ENCODE measurements at regions not wholly inside any gene's neighbourhood (a gene's known extent, or its start where the extent isn't known, plus 50 kb on each side); places are given as distances from the start of the nearest gene placed in this dataset.
"Not testable (repeated sequence)": the region's sequence is repeated elsewhere in the genome, so short reads cannot be mapped to it uniquely, and the experiment has no call there.

- H3K9me3 ChIP-seq (ENCODE audit: control insufficient read depth in 1 of 2, insufficient read depth in 1 of 2, low read depth in 1 of 2, low read length in 2 of 2); RAD21 ChIA-PET (ENCODE audit: low non-redundant PET in 1 of 2, low total read pairs in 2 of 2, uncharacterized antibody in 2 of 2, unreplicated experiment in 2 of 2); H3K27me3 ChIP-seq (ENCODE audit: insufficient read depth, low read length); ATAC-seq; DNase-seq (ENCODE audit: low read depth, low spot score); H3K36me3 ChIP-seq (ENCODE audit: control insufficient read depth in 1 of 2, insufficient read depth in 2 of 2, low read length in 2 of 2); H3K27ac ChIP-seq (ENCODE audit: low read depth, low read length); H3K4me2 ChIP-seq (ENCODE audit: low read length); H3K4me3 ChIP-seq (replicated peaks in 1 of 2; ENCODE audit: low read depth in 1 of 2, low read length in 2 of 2); intact Hi-C loops (cut with micrococcal nuclease); CTCF ChIA-PET; H2AFZ ChIP-seq (ENCODE audit: low read depth, low read length, poor library complexity, severe bottlenecking); H3K4me1 ChIP-seq (ENCODE audit: control insufficient read depth in 1 of 2, insufficient read depth in 2 of 2, low read length in 2 of 2); H3K79me2 ChIP-seq (ENCODE audit: insufficient read depth, low read length); POLR2A ChIA-PET; H3K9ac ChIP-seq (ENCODE audit: low read length); H4K20me1 ChIP-seq (ENCODE audit: insufficient read depth); BruUV-seq (replicated peaks); H3K9me2 ChIP-seq (ENCODE audit: insufficient read depth): not testable (repeated sequence)
Observed at GRCh38 chr7:76930416-76930815, 101.7 kb downstream of the SPDYE17 start.

DNA sequence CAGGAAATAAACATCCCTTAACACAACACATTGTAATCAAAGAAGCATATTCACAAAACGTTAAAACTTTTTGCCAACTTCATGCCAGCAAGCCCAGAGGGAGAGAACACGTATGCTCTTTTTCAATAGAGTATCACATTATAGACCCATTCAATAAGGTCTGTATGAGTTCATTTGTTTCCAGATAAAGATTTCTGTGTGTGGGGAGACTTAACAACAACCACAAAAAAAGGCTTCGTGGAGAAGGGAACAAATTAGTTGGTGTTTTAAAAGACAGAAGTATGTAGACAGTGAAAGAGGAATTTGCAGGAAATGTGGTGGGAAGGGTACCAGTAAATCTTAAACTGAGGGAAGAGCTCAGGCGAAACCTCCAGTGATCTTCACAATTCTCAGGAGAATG is 103.4 kb downstream of the SPDYE17 start:
- ATAC-seq; H3K36me3 ChIP-seq (ENCODE audit: control insufficient read depth in 1 of 2, insufficient read depth in 2 of 2, low read length in 2 of 2); CTCF ChIA-PET; H3K9me2 ChIP-seq (ENCODE audit: insufficient read depth); H3K4me1 ChIP-seq (ENCODE audit: control insufficient read depth in 1 of 2, insufficient read depth in 2 of 2, low read length in 2 of 2); H3K9ac ChIP-seq (ENCODE audit: low read length); H3K27me3 ChIP-seq (ENCODE audit: insufficient read depth, low read length); H2AFZ ChIP-seq (ENCODE audit: low read depth, low read length, poor library complexity, severe bottlenecking); H3K27ac ChIP-seq (ENCODE audit: low read depth, low read length); H3K79me2 ChIP-seq (ENCODE audit: insufficient read depth, low read length); BruUV-seq (replicated peaks); H4K20me1 ChIP-seq (ENCODE audit: insufficient read depth); intact Hi-C loops (cut with micrococcal nuclease); H3K4me3 ChIP-seq (replicated peaks in 1 of 2; ENCODE audit: low read depth in 1 of 2, low read length in 2 of 2); RAD21 ChIA-PET (ENCODE audit: low non-redundant PET in 1 of 2, low total read pairs in 2 of 2, uncharacterized antibody in 2 of 2, unreplicated experiment in 2 of 2); DNase-seq (ENCODE audit: low read depth, low spot score); H3K4me2 ChIP-seq (ENCODE audit: low read length); H3K9me3 ChIP-seq (ENCODE audit: control insufficient read depth in 1 of 2, insufficient read depth in 1 of 2, low read depth in 1 of 2, low read length in 2 of 2); POLR2A ChIA-PET: not testable (repeated sequence)

GRCh38 chr7:76927741-76928393 is 104.3 kb downstream of the SPDYE17 start:
- H3K36me3 ChIP-seq (ENCODE audit: control insufficient read depth in 1 of 2, insufficient read depth in 2 of 2, low read length in 2 of 2); H3K9me3 ChIP-seq (ENCODE audit: control insufficient read depth in 1 of 2, insufficient read depth in 1 of 2, low read depth in 1 of 2, low read length in 2 of 2); H3K4me1 ChIP-seq (ENCODE audit: control insufficient read depth in 1 of 2, insufficient read depth in 2 of 2, low read length in 2 of 2); H3K27ac ChIP-seq (ENCODE audit: low read depth, low read length); POLR2A ChIA-PET; H3K27me3 ChIP-seq (ENCODE audit: insufficient read depth, low read length); H3K4me2 ChIP-seq (ENCODE audit: low read length); BruUV-seq (replicated peaks); H2AFZ ChIP-seq (ENCODE audit: low read depth, low read length, poor library complexity, severe bottlenecking); ATAC-seq; RAD21 ChIA-PET (ENCODE audit: low non-redundant PET in 1 of 2, low total read pairs in 2 of 2, uncharacterized antibody in 2 of 2, unreplicated experiment in 2 of 2); H4K20me1 ChIP-seq (ENCODE audit: insufficient read depth); H3K79me2 ChIP-seq (ENCODE audit: insufficient read depth, low read length); H3K9me2 ChIP-seq (ENCODE audit: insufficient read depth); CTCF ChIA-PET; intact Hi-C loops (cut with micrococcal nuclease); H3K9ac ChIP-seq (ENCODE audit: low read length); DNase-seq (ENCODE audit: low read depth, low spot score); H3K4me3 ChIP-seq (replicated peaks in 1 of 2; ENCODE audit: low read depth in 1 of 2, low read length in 2 of 2): not testable (repeated sequence)

DNA sequence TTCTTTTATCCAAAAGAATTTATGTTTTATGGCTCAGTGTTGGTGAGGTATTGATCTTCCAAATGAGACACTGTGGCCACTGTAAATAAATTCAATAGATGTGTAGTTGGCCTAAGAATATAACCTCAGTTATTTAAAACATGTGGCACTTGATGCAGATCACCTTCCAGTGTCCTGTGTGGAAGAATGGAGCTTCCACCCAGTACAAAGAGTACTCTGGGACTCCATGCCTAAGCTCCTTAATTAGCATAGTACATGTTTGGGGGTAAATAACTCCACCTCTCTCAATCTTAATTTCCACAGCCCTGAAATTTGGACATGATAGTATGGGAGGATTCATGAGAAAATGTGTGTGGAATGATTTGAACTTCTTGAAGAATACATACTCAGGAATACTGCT is 105.7 kb downstream of the SPDYE17 start:
- H3K27ac ChIP-seq (ENCODE audit: low read depth, low read length); H3K9ac ChIP-seq (ENCODE audit: low read length); H3K4me1 ChIP-seq (ENCODE audit: control insufficient read depth in 1 of 2, insufficient read depth in 2 of 2, low read length in 2 of 2); intact Hi-C loops (cut with micrococcal nuclease); H4K20me1 ChIP-seq (ENCODE audit: insufficient read depth); H2AFZ ChIP-seq (ENCODE audit: low read depth, low read length, poor library complexity, severe bottlenecking); H3K4me3 ChIP-seq (replicated peaks in 1 of 2; ENCODE audit: low read depth in 1 of 2, low read length in 2 of 2); H3K27me3 ChIP-seq (ENCODE audit: insufficient read depth, low read length); H3K9me3 ChIP-seq (ENCODE audit: control insufficient read depth in 1 of 2, insufficient read depth in 1 of 2, low read depth in 1 of 2, low read length in 2 of 2); H3K9me2 ChIP-seq (ENCODE audit: insufficient read depth); DNase-seq (ENCODE audit: low read depth, low spot score); RAD21 ChIA-PET (ENCODE audit: low non-redundant PET in 1 of 2, low total read pairs in 2 of 2, uncharacterized antibody in 2 of 2, unreplicated experiment in 2 of 2); ATAC-seq; CTCF ChIA-PET; H3K36me3 ChIP-seq (ENCODE audit: control insufficient read depth in 1 of 2, insufficient read depth in 2 of 2, low read length in 2 of 2); POLR2A ChIA-PET; H3K4me2 ChIP-seq (ENCODE audit: low read length); BruUV-seq (replicated peaks); H3K79me2 ChIP-seq (ENCODE audit: insufficient read depth, low read length): not testable (repeated sequence)

GRCh38 chr7:76924756-76925155 is 107.4 kb downstream of the SPDYE17 start:
- H3K36me3 ChIP-seq (ENCODE audit: control insufficient read depth in 1 of 2, insufficient read depth in 2 of 2, low read length in 2 of 2); DNase-seq (ENCODE audit: low read depth, low spot score); H4K20me1 ChIP-seq (ENCODE audit: insufficient read depth); H3K27ac ChIP-seq (ENCODE audit: low read depth, low read length); H3K9me3 ChIP-seq (ENCODE audit: control insufficient read depth in 1 of 2, insufficient read depth in 1 of 2, low read depth in 1 of 2, low read length in 2 of 2); H3K4me3 ChIP-seq (replicated peaks in 1 of 2; ENCODE audit: low read depth in 1 of 2, low read length in 2 of 2); RAD21 ChIA-PET (ENCODE audit: low non-redundant PET in 1 of 2, low total read pairs in 2 of 2, uncharacterized antibody in 2 of 2, unreplicated experiment in 2 of 2); POLR2A ChIA-PET; H3K27me3 ChIP-seq (ENCODE audit: insufficient read depth, low read length); H3K9me2 ChIP-seq (ENCODE audit: insufficient read depth); CTCF ChIA-PET; H3K4me1 ChIP-seq (ENCODE audit: control insufficient read depth in 1 of 2, insufficient read depth in 2 of 2, low read length in 2 of 2); intact Hi-C loops (cut with micrococcal nuclease); H3K79me2 ChIP-seq (ENCODE audit: insufficient read depth, low read length); BruUV-seq (replicated peaks); H3K9ac ChIP-seq (ENCODE audit: low read length); H2AFZ ChIP-seq (ENCODE audit: low read depth, low read length, poor library complexity, severe bottlenecking); H3K4me2 ChIP-seq (ENCODE audit: low read length); ATAC-seq: not testable (repeated sequence)

Data from HCT116 (cell line).